Stomach (tissue), 8 donors: ENCODE measurements at regions not wholly inside any gene's neighbourhood (a gene's known extent, or its start where the extent isn't known, plus 50 kb on each side); places are given as distances from the start of the nearest gene placed in this dataset.

Source experiments
- DNase-seq, 2 donors: peaks; one replicate each; pipeline versions ENCODE4 v3.0.0 to v3.0.0-alpha.2; 2013 to 2019
- H3K27ac ChIP-seq, 5 donors: fragments of 200-600 bp in 4 of 5; sonication (generic) in 4 of 5; one replicate each; pipeline ENCODE4 v1.5.1; 2013 to 2019; ENCODE audit warnings: mild to moderate bottlenecking in 1 of 5, moderate library complexity in 1 of 5
- H3K27me3 ChIP-seq, 3 donors: fragments of 200-600 bp; sonication (generic); one replicate each; pipeline ENCODE4 v1.5.1; 2017 to 2019; ENCODE audit warnings: mixed run types in 1 of 3
- H3K36me3 ChIP-seq, 4 donors: fragments of 200-600 bp; sonication (generic); 1 replicate in 3 of 4; 2 replicates in 1 of 4; pipeline ENCODE4 v1.5.1; 2016 to 2019
- H3K4me1 ChIP-seq, 4 donors: fragments of 200-600 bp; sonication (generic); one replicate each; pipeline ENCODE4 v1.5.1; 2016 to 2019
- H3K4me3 ChIP-seq, 4 donors: fragments of 200-600 bp; sonication (generic) in 3 of 4; one replicate each; pipeline ENCODE4 v1.5.1; 2016 to 2019; ENCODE audit warnings: mild to moderate bottlenecking in 1 of 4
- H3K9me3 ChIP-seq, 4 donors: fragments of 200-600 bp; sonication (generic); one replicate each; pipeline ENCODE4 v1.5.1; 2016 to 2019
- CTCF ChIP-seq, 7 experiments: fragments of 450-650 bp in 4 of 7; fragments of 200-600 bp in 3 of 7; sonication (generic) in 3 of 7; IDR thresholded peaks; one replicate each; pipeline ENCODE4 v1.5.1; 2016 to 2019; ENCODE audit warnings: antibody characterized with exemption in 7 of 7, control low read depth in 2 of 7, mild to moderate bottlenecking in 1 of 7
- EP300 ChIP-seq: sonication (generic); formaldehyde crosslinking; IDR thresholded peaks from one replicate; pipeline ENCODE4 v1.6.1; 2017; ENCODE audit warnings: antibody characterized with exemption
- POLR2A ChIP-seq, 4 donors: fragments of 450-650 bp; IDR thresholded peaks; one replicate each; pipeline ENCODE4 v1.6.1; 2016; ENCODE audit warnings: antibody characterized with exemption in 4 of 4, control low read depth in 2 of 4, mild to moderate bottlenecking in 1 of 4, moderate library complexity in 1 of 4
- POLR2AphosphoS5 ChIP-seq, 3 donors: sonication (generic); formaldehyde crosslinking; IDR thresholded peaks; one replicate each; pipeline ENCODE4 v1.6.1; 2016; ENCODE audit warnings: antibody characterized with exemption in 3 of 3
- WGBS, 5 donors: extraction: QIAGEN DNeasy Blood & Tissue Kit in 3 of 5; methylation state at CpG; one replicate each; pipeline versions ENCODE4 v1.1.5 to v1.1.7; 2013 to 2018; 5-methylcytosine and 5-hydroxymethylcytosine counted together
- intact Hi-C: fragments of 100-400 bp; cut with DNase I; formaldehyde crosslinking; loops from one replicate; pipeline ENCODE4 v1.15.1; 2023; ENCODE audit warnings: low total_unique reads
- donor health status: healthy with polysubstance abuse.
- donor health status: Bipolar disorder and iron deficiency.
- donor health status: healthy.

GRCh38 chr13:109605846-109606245, 180.5 kb downstream of the IRS2 start:
- Histone ChIP-seq H3K27ac (no peak overlapping the region), H3K9me3 (no peaks in the 10 kb centered on the region), H3K36me3 (no peaks in the 10 kb centered on the region), H3K4me3 (no peak overlapping the region), H3K4me1 (no peaks in the 10 kb centered on the region), H3K27me3 (no peaks in the 10 kb centered on the region)
- TF ChIP-seq POLR2A (IDR thresholded peaks at IDR 0.05) = no peak
- no peak for TF ChIP-seq POLR2AphosphoS5 (IDR thresholded peaks at IDR 0.05)
- no peak for TF ChIP-seq CTCF (IDR thresholded peaks at IDR 0.05)
- no peak for TF ChIP-seq EP300
- intact Hi-C loops = no loop called here
- no peak for DNase-seq

- Histone ChIP-seq H3K4me1 (no peaks in the 10 kb centered on the region), H3K4me3 (no peak overlapping the region), H3K27me3 (no peaks in the 10 kb centered on the region), H3K36me3 (no peaks in the 10 kb centered on the region), H3K9me3 (no peaks in the 10 kb centered on the region), H3K27ac (no peak overlapping the region)
- WGBS, 5 donors = 80 to 91% (median 87%) methylated on average over 4 of the region's 4 CpGs
- TF ChIP-seq CTCF (IDR thresholded peaks at IDR 0.05) (no peak), POLR2AphosphoS5 (IDR thresholded peaks at IDR 0.05) (no peak), EP300 (no peak), POLR2A (IDR thresholded peaks at IDR 0.05) (no peak)
- intact Hi-C loops = no loop called here
- DNase-seq = no peak
These were observed 181.5 kb downstream of the IRS2 start for GRCh38 chr13:109604894-109605293.

GRCh38 chr13:109602356-109602755, 184.0 kb downstream of the IRS2 start:
- TF ChIP-seq CTCF (IDR thresholded peaks at IDR 0.05) = no peak
- no peaks in the 10 kb centered on the region for H3K36me3 ChIP-seq
- DNase-seq = no peak
- no peak overlapping the region for H3K4me3 ChIP-seq
- no peaks in the 10 kb centered on the region for H3K4me1 ChIP-seq
- no peaks in the 10 kb centered on the region for H3K9me3 ChIP-seq
- H3K27me3 ChIP-seq = no peaks in the 10 kb centered on the region
- no peak overlapping the region for H3K27ac ChIP-seq
- intact Hi-C loops = no loop called here
- WGBS, 5 donors = 75 to 91% (median 77%) methylated on average over 5 of the region's 5 CpGs

- Histone ChIP-seq H3K27me3 (no peaks in the 10 kb centered on the region), H3K9me3 (no peaks in the 10 kb centered on the region), H3K4me3 (no peak overlapping the region), H3K27ac (no peak overlapping the region), H3K4me1 (no peaks in the 10 kb centered on the region), H3K36me3 (no peaks in the 10 kb centered on the region)
- 72 to 82% (median 79%) methylated on average over 11 of the region's 11 CpGs for WGBS, 5 donors
- intact Hi-C loops = no loop called here
- TF ChIP-seq POLR2A (IDR thresholded peaks at IDR 0.05) = no peak
- DNase-seq = no peak
These were observed 186.3 kb downstream of the IRS2 start for GRCh38 chr13:109599901-109600657.

- intact Hi-C loops = no loop called here
- WGBS, 5 donors = 51 to 63% (median 60%) methylated on average over 2 of the region's 2 CpGs
- Histone ChIP-seq H3K9me3 (no peaks in the 10 kb centered on the region), H3K36me3 (no peaks in the 10 kb centered on the region), H3K27me3 (no peaks in the 10 kb centered on the region), H3K4me3 (no peak overlapping the region), H3K27ac (no peak overlapping the region), H3K4me1 (no peaks in the 10 kb centered on the region)
- no peak for DNase-seq
- no peak for TF ChIP-seq CTCF (IDR thresholded peaks at IDR 0.05)
- TF ChIP-seq POLR2A (IDR thresholded peaks at IDR 0.05) = no peak
- no peak for TF ChIP-seq EP300
- no peak for TF ChIP-seq POLR2AphosphoS5 (IDR thresholded peaks at IDR 0.05)
These were observed 190.9 kb downstream of the IRS2 start for GRCh38 chr13:109595471-109595870.
